ENCODE measurements at regions not wholly inside any gene's neighbourhood (a gene's known extent, or its start where the extent isn't known, plus 50 kb on each side); places are given as distances from the start of the nearest gene placed in this dataset.
"Not testable (repeated sequence)": the region's sequence is repeated elsewhere in the genome, so short reads cannot be mapped to it uniquely, and the experiment has no call there.

DNA sequence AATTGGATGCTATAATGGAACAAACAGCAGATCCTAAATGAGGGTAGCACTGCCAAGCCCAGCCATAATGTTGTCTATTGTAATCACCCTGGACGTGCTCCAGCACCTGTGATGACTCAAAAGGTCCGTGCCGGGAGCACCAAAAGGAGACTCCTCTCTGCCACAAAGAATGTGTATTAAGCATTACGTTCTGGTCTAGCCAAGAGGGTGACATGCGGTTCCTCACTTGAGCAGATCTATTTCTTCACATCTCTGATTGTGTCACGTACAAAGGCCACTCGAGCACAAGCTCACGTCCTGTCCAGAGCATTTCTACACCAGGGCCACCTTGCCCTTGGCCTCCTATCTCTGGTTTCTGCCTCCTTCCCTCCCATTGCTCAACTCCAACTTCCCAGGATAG, 219.9 kb upstream of the IRS2 start:
- DNase-seq, result no peak

DNA sequence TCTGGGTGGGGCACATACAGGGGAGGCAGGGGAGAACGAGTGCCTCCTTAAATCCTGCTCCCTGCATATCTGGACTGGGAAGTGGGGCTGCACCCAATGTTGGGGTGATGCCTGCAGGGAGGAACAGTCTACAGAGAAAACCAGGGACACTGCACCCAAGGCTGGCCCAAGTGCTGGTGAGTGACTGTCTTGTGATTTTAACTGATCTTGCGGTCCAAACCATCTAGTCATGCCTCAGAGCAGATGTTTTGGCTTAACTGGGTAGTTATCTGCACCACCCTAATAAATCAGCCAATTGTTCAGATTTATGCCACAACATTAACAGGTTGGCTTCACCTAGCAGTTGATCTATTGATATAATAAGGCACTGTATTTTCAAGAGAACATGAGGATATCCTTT, 219.2 kb upstream of the IRS2 start:
- no peak for DNase-seq

GRCh38 chr13:110004814-110005213, 218.4 kb upstream of the IRS2 start:
- DNase-seq, result no peak

DNA sequence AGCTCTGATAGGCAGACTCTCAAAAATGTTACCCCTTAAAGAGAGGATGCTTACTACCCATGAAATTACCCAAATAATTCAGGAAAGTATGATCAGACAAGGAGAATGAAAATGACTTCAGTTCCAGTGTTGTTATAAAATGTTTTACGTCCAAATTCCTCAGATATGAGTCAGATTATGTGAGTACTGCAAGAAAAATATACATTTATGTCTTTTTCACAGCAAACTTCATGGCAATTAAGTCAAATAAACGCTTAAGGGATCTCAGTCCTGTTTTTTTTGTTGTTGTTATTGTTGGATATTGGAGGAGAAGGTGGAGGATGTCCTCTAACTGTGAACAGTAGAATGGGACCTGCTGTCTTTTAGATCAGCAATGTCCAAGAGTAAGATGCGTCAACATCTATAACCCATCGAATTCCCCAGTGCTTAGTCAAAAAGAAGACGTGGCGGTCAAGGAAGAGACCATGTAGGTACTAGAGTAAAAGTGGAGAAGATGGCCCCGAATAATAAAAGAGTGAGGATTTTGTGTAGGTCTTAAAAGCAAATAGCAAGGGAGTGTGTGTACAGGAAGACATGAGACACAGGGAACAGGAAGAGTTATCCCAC, 215.4 kb upstream of the IRS2 start:
- DNase-seq, result no peak

- no peak for DNase-seq
Observed at GRCh38 chr13:110000534-110001345, 214.4 kb upstream of the IRS2 start.

GRCh38 chr13:109999659-110000533, 213.5 kb upstream of the IRS2 start:
- DNase-seq, result no peak

GRCh38 chr13:109998684-109999533, 212.5 kb upstream of the IRS2 start:
- no peak for DNase-seq

GRCh38 chr13:109998037-109998436, 211.7 kb upstream of the IRS2 start:
- DNase-seq, result no peak

DNA sequence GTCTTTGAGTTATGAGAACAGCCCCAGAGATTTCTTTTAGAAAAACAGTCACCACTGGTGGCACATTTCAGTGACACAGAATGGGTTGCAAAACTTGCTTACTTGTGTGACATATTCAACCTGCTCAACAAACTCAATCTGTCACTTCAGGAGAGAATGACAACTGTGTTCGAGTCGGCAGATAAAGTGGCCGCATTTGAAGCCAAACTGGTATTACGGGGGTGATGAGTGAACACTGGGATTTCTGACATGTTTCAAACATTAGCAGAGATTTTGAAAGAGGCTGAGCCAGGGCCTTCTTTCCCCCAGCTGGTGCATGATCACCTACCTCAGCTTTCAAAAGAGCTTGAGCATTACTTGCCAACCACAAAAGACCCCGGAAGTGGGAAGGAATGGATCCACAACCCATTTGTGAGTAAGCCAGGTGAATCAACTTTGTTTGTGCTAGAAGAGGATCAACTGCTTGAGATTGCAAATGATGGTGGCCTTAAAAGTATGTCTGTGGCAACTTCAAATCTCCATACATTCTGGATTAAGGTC, 210.7 kb upstream of the IRS2 start:
- not testable (repeated sequence) for DNase-seq

DNA sequence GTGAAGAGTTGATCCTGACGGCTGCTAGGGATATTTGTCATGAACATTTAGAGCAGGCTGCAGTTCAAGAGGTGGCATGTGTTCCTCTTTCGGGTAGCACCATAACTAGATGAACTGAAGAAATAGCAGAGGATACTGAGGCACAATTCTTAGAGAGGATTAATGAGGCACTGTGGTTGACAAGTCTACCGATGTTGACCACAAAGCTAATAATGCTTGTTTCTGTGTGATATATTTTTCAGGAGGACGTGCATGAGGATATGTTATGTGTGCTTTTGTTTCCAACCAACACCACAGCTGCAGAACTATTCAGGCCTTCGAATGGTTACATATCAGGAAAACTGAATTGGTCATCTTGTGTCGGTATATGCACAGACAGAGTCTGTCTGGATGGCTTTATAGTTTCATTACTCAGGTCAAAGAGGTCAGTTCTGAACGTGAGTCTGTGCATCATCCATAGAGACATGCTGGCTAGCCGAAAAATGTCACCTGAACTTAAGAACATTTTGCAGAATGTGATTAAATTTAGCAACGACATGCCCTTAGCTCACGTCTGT, 210.1 kb upstream of the IRS2 start:
- no peak for DNase-seq

DNA sequence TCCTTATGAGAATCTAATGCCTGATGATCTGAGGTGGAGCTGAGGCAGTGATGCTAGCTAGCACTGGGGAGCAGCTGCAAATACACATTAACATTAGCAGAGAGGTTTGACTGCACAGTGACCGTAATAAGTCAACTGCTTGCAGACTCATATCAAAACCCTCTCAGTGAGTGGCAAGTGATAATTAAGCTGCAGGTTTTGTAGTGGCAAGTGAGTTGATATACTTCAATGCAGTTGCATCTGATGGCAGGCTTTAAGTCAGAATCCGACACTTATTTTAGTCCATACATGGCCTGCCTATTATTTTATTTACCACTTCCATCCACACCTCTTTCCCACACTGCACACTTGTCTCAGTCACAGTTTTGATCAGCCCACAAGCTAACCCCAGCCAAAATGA, 209.2 kb upstream of the IRS2 start:
- DNase-seq, result no peak

- no peak for DNase-seq
Observed at GRCh38 chr13:109990296-109990695, 203.9 kb upstream of the IRS2 start.

GRCh38 chr13:109989686-109990085, 203.3 kb upstream of the IRS2 start:
- DNase-seq, result no peak

DNA sequence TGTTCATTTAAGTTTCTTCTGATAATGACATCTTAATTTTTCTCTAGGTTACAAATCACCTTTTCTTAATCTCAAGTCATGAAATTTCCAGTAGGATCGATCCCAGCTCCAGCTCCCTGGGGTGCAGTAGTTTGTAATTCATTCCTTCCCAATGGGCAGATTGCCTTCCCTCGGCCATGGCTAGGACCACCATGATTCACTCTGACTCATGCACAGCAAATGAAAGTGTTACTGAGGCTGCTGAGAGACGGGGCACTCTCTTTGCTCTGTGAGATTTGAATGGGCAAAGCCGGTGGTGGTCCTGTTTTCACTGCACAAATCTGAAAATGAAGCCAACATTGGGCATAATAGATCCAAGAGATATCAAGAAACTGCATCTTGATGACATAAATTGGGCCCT, 202.8 kb upstream of the IRS2 start:
- no peak for DNase-seq

DNA sequence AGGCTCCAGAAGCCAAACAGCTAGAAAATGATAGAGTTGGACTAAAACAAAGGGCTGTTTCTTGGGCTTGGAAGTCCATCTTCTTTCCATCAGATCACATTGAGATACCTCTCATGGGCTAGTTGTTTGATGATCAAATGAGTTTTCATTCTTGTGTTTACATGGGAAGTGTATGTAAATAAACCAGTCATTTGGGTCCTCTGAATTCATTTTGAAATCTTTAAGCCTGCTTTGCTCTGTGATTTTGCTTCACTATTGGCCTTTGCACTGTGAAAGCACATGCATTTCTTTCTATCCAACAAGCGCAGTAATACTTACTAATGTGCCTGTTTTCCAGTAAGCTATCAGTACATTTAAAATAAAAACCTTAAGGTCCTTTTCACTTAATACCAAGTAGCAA, 200.5 kb upstream of the IRS2 start:
- DNase-seq, result no peak

DNA sequence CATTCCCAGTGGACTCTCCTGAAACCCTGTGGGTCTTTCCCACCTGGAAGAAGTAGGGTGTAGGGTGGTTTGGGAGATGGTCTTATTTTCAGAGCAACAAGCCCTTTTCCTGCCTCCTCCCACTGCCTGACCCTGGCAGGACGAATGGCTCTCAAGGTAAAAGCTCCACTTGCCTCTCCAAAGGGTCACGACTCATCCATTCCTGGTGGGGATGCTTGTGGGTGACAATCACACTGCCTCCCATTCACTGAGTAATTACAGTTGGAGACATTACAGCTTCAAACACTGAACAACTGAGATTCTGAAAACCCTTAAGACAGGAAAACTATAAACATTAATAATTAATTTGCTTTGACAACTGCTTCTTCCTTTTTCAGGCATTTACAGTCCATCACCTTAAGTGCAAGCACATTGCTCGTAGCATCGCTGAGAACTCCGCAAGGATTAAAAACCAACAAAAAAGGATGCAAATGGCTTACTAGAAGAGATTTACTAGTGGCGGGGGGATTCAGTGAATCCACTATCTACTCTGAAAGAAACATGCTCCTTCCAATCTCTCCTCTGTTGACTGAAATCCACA, 199.6 kb upstream of the IRS2 start:
- DNase-seq, result no peak

- peak; percentile 90 to 91 for DNase-seq
Observed at GRCh38 chr13:109983447-109983846, 197.1 kb upstream of the IRS2 start.

DNA sequence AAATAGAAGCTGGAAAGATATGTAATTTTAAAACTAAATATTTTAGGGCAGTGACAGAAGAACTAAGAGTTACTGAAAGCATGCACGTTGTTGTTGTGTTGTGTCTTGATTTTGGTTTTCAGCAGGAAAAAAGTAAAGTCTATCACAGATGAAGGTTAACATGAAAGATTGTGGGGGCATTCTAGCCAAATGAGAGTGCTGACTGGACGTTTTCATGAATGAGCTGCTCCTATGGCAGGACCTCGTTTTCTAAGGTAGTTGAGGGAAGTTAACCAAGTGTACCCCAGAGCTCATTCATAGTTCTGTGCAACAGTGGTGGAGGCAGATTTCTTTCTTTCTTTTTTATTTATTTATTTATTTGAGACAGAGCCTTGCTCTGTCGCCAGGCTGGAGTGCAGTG, 194.6 kb upstream of the IRS2 start:
- DNase-seq, result no peak

GRCh38 chr13:109979676-109980075, 193.3 kb upstream of the IRS2 start:
- not testable (repeated sequence) for DNase-seq

GRCh38 chr13:109979228-109979627, 192.8 kb upstream of the IRS2 start:
- DNase-seq, result no peak

GRCh38 chr13:109977212-109977968, 191.0 kb upstream of the IRS2 start:
- DNase-seq, result no peak
